Esophagus (tissue), 2 donors: ENCODE measurements at regions not wholly inside any gene's neighbourhood (a gene's known extent, or its start where the extent isn't known, plus 50 kb on each side); places are given as distances from the start of the nearest gene placed in this dataset.

Source experiments
- H3K27ac ChIP-seq, 2 donors: one replicate each; pipeline ENCODE4 v1.5.1; 2013; ENCODE audit warnings: low read depth in 2 of 2, mild to moderate bottlenecking in 2 of 2, inconsistent platforms in 1 of 2, low read length in 1 of 2, moderate library complexity in 1 of 2
- H3K27me3 ChIP-seq, 2 donors: one replicate each; pipeline ENCODE4 v1.6.1; 2013; ENCODE audit warnings: low read length in 2 of 2, control low read depth in 1 of 2, mild to moderate bottlenecking in 1 of 2; ENCODE audit not compliant: insufficient read depth in 2 of 2, control insufficient read depth in 1 of 2
- H3K36me3 ChIP-seq, 2 donors: one replicate each; pipeline ENCODE4 v1.6.1; 2013; ENCODE audit warnings: low read length in 1 of 2; ENCODE audit not compliant: control insufficient read depth in 2 of 2, insufficient read depth in 2 of 2
- H3K4me1 ChIP-seq, 2 donors: one replicate each; pipeline ENCODE4 v1.6.1; 2013; ENCODE audit warnings: low read length in 1 of 2; ENCODE audit not compliant: control insufficient read depth in 2 of 2, insufficient read depth in 2 of 2
- H3K4me3 ChIP-seq, 2 donors: one replicate each; pipeline ENCODE4 v1.5.1; 2013; ENCODE audit warnings: low read length in 2 of 2, mild to moderate bottlenecking in 2 of 2, low read depth in 1 of 2, moderate library complexity in 1 of 2
- H3K9me3 ChIP-seq, 2 donors: one replicate each; pipeline ENCODE4 v1.6.1; 2013; ENCODE audit warnings: mild to moderate bottlenecking in 2 of 2, low read depth in 1 of 2, low read length in 1 of 2, moderate library complexity in 1 of 2; ENCODE audit not compliant: control insufficient read depth in 2 of 2, insufficient read depth in 1 of 2
- WGBS, 2 donors: extraction: QIAGEN DNeasy Blood & Tissue Kit; methylation state at CpG; one replicate each; pipeline ENCODE4 v1.1.7; 2013; 5-methylcytosine and 5-hydroxymethylcytosine counted together
- donor health status: healthy with polysubstance abuse.
- donor health status: Bipolar disorder and iron deficiency.

DNA sequence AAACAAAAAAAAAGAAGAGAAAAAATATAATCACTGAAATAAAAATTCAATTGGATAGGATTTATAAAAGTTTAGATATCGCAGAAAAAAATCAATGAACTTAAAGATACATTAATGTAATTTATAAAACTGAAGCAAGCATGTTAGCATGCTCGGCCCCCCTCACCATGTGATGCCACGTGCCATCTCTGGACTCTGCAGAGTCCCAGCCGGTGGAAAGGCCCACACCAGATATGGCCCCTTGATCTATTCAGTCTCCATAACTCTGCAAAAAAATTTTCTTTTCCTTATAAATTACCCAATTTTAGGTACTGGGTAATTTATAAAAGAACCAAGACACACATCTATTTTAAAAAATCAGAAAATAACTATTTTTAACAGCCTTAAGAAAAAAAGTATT lies 476.0 kb upstream of the ANO3 start:
- Histone ChIP-seq H3K27me3 (no peaks in the 10 kb centered on the region), H3K27ac (no peak overlapping the region), H3K36me3 (no peaks in the 10 kb centered on the region), H3K9me3 (no peaks in the 10 kb centered on the region), H3K4me1 (no peaks in the 10 kb centered on the region), H3K4me3 (no peak overlapping the region)
- WGBS, 2 donors = 88 to 89% methylated on average over 4 of the region's 4 CpGs

DNA sequence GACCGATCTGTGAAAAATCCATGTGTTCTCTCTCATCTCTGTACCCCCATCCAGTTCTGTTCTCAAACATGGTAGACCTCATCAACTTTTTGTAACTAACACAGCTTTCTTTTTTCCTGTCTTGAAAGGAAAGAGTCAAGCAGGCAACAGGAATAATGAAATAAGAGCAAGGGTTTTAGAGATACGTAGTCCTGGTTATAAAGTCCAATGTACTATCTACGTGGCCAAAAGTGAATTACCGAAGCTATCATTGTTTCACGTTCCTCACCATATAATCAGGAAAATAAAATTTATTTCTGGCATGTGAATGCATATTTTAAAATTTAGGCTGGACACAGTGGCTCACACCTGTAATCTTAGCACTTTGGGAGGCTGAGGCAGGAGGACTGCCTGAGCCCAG lies 472.2 kb upstream of the ANO3 start:
- Histone ChIP-seq H3K36me3 (no peaks in the 10 kb centered on the region), H3K9me3 (no peaks in the 10 kb centered on the region), H3K4me1 (no peaks in the 10 kb centered on the region), H3K27ac (no peak overlapping the region), H3K27me3 (no peaks in the 10 kb centered on the region), H3K4me3 (no peak overlapping the region)
- 84 to 86% methylated on average over 5 of the region's 5 CpGs for WGBS, 2 donors

DNA sequence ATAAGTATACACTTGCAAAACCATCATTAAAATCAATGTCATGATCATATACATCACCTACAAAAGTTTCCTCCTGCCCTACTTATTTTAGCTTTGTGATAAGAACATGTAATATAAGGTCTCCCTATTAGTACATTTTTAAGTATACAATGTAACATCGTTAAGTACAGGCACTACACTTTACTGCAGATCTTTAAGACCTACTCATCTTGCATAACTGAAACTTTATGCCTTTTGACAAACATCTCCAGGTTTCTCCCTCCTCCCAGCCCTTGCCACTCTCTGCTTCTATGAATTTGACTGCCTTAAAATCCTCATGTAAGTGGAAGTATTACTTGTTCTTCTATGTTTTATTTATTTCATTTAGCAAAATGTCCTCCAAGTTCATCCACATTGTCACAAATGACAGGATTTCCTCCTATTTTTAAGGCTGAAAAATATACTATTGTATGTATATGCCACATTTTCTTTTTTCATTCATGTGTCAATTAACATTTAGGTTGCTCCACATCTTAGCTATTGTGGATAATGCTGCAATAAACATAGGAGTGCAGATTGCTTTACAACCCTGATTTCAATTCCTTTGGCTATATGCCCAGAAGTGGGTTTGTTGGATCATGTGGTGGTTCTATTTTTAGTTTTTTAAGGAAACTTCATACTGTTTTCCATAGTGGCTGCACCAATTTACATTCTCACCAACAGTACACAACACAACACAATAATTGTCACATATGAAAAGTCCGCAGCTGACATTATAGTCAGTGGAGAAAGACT lies 471.1 kb upstream of the ANO3 start:
- Histone ChIP-seq H3K27me3 (no peaks in the 10 kb centered on the region), H3K36me3 (no peaks in the 10 kb centered on the region), H3K27ac (no peak overlapping the region), H3K9me3 (no peaks in the 10 kb centered on the region), H3K4me1 (no peaks in the 10 kb centered on the region), H3K4me3 (no peak overlapping the region)
- WGBS, 2 donors = 61 to 63% methylated on average over 2 of the region's 2 CpGs

DNA sequence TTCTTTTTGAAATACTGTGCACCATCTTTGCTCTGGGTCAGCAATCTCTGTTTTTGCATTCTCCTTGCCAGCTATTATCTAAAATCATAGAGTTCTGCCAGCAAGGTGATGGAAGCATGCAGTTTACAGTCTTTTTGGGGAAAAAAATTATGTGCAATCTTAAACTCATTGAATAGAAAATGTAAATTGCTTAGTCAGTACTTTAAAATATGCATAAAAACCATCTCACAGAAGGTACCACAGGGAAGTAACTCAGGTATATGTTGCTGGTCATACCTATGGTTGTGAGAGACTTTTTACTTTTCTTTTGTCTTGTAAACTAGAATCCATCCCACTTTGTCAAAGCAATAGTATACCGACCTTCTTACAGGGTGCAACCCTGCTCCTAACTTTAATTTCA lies 469.8 kb upstream of the ANO3 start:
- Histone ChIP-seq H3K9me3 (no peaks in the 10 kb centered on the region), H3K27ac (no peak overlapping the region), H3K36me3 (no peaks in the 10 kb centered on the region), H3K4me3 (no peak overlapping the region), H3K4me1 (no peaks in the 10 kb centered on the region), H3K27me3 (no peaks in the 10 kb centered on the region)
- WGBS, 2 donors = 70 to 83% methylated on average over 1 of the region's 1 CpG

DNA sequence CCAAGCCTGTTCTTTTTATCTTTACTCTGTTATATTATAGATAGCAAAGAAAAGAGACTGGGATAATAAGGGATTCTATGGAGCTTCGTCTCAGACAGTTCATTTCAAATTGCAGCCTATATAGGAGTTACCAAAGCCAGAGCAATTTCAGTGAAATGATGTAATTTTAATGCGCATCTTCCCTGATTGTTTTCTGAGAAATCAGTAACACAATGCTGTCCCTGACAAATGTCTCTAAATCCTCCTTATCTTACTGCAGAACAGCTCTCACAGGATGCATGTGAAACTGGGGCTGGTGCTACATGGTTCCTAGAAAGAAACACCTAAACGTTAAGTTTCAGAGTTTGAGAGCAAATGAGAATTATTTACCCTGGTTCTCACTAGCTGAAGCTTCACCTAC lies 467.9 kb upstream of the ANO3 start:
- Histone ChIP-seq H3K36me3 (no peaks in the 10 kb centered on the region), H3K9me3 (no peaks in the 10 kb centered on the region), H3K27me3 (no peaks in the 10 kb centered on the region), H3K27ac (no peak overlapping the region), H3K4me3 (no peak overlapping the region), H3K4me1 (no peaks in the 10 kb centered on the region)
- WGBS, 2 donors = 72 to 73% methylated on average over 3 of the region's 3 CpGs

DNA sequence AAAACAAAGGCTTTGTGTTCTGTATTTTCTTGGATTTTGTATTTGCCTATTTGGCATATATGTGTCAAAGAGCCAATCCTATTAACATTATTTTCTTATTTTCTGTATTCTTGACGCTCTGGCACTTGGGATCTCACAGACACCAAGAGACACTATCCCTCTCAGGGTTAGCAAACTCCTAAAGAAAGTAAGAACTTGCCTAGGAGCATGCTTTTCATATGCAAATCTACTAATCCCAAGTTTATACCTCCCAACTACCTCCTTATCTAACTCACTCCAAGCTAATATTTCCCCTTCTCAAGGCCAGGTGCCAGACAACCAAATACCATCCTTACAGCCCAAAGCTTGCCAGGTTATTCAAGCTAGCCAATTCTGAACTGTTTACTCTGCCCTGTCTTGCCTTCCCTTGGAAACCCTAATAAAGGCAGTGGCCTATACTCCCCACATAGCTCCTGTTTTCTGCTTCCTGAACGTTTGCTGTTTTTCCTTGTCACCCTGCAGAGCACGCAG lies 455.4 kb upstream of the ANO3 start:
- no peaks in the 10 kb centered on the region for H3K9me3 ChIP-seq
- H3K27me3 ChIP-seq = no peaks in the 10 kb centered on the region
- H3K4me3 ChIP-seq = no peak overlapping the region
- no peaks in the 10 kb centered on the region for H3K36me3 ChIP-seq
- 40 to 44% methylated on average over 3 of the region's 3 CpGs for WGBS, 2 donors
- H3K27ac ChIP-seq = no peak overlapping the region
- H3K4me1 ChIP-seq = no peaks in the 10 kb centered on the region

DNA sequence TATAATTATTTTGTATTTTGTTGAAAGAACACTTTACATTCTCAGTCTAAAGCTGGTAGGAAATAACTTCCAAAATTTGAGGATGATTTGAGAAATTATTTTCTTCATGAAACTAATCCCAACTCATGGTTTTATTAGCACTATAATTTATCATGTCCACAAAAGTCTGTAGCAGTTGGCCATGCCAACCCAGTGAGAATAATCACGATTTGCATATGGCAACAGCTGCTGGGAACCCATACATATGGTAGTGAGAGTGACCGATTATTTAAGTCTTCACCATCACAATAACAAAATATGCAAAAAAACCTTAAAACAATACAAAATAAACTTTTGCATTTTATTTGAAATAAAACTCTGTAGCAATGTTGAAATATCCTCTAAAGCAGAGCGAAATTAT lies 445.9 kb upstream of the ANO3 start:
- Histone ChIP-seq H3K4me3 (no peak overlapping the region), H3K4me1 (no peaks in the 10 kb centered on the region), H3K27me3 (peaks cover 0 to 4% of the 10 kb centered on the region in 2 donors), H3K27ac (no peak overlapping the region), H3K9me3 (no peaks in the 10 kb centered on the region), H3K36me3 (no peaks in the 10 kb centered on the region)
- 78 to 84% methylated on average over 3 of the region's 3 CpGs for WGBS, 2 donors

DNA sequence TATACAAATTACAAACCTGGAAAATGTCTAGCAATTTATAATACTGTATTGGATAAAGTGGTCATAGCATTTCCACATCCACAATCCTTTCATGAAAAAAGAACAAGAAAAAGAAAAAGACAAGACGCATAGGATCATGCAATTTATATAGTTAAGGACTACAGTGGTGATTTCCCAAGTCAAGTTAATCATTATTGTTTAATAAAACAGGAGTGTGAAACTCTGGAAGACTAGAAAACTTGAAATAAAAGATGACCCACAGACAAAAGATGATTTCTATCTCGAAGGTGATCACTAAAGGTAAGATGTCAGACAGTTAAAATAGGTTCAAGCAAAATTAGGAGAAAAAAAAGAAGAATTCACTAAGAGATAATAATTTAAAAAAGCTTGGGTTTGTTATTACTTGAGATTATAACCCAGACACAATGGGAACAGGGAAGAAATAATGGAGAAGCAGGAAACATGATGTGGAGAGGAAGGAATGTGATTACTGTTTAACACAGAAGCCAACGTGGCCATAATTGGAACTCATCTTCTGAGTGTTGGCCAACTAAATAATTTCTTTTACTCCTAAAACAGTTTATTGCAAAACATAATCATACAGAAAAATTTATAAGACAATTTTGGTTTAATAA lies 441.2 kb upstream of the ANO3 start:
- WGBS, 2 donors = 53 to 61% methylated on average over 3 of the region's 3 CpGs
- Histone ChIP-seq H3K4me3 (no peak overlapping the region), H3K9me3 (no peaks in the 10 kb centered on the region), H3K4me1 (no peaks in the 10 kb centered on the region), H3K27ac (no peak overlapping the region), H3K27me3 (peaks cover 0 to 4% of the 10 kb centered on the region in 2 donors), H3K36me3 (no peaks in the 10 kb centered on the region)

DNA sequence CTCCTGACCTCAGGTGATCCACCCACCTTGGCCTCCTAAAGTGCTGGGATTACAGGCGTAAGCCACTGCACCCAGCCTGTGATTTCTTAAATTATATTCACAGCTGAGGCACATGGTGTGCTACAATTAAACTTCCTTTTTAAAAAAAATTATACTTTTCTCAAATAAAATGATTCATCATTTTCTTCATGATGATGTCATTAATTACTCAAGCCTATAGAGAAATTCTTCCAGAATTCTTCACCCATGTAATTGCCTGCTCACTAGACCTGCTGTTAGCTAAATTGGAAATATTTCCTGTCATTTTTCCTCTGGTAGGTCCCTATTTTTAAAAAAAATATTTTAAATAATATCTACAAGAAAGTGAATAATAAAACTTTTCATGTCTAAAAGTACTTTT lies 440.0 kb upstream of the ANO3 start:
- Histone ChIP-seq H3K36me3 (no peaks in the 10 kb centered on the region), H3K27me3 (peaks cover 0 to 4% of the 10 kb centered on the region in 2 donors), H3K4me3 (no peak overlapping the region), H3K4me1 (no peaks in the 10 kb centered on the region), H3K9me3 (no peaks in the 10 kb centered on the region), H3K27ac (no peak overlapping the region)
- WGBS, 2 donors = 88 to 96% methylated on average over 1 of the region's 1 CpG
